ENCODE measurements at regions not wholly inside any gene's neighbourhood (a gene's known extent, or its start where the extent isn't known, plus 50 kb on each side); places are given as distances from the start of the nearest gene placed in this dataset.

- no peak for TF ChIP-seq TARDBP (IDR thresholded peaks at IDR 0.05)
- TF ChIP-seq SP1 (IDR thresholded peaks at IDR 0.05), result no peak
- TF ChIP-seq FOXK2 (IDR thresholded peaks at IDR 0.05), result no peak
- no peak for TF ChIP-seq LEF1 (IDR thresholded peaks at IDR 0.05; ENCODE audit: borderline replicate concordance)
- no peak for TF ChIP-seq ELF4 (IDR thresholded peaks at IDR 0.05)
- TF ChIP-seq FOXM1 (IDR thresholded peaks at IDR 0.05; ENCODE audit: borderline replicate concordance), result no peak
- no peak for TF ChIP-seq L3MBTL2 (conservative IDR thresholded peaks at IDR 0.05)
- TF ChIP-seq FOXA1 (IDR thresholded peaks at IDR 0.05), result no peak
- no peak for TF ChIP-seq PKNOX1 (IDR thresholded peaks at IDR 0.05)
- no peak for TF ChIP-seq HDGF (IDR thresholded peaks at IDR 0.05; ENCODE audit: borderline replicate concordance)
- TF ChIP-seq BHLHE40 (IDR thresholded peaks at IDR 0.05; ENCODE audit: borderline replicate concordance), result no peak
- TF ChIP-seq CTBP1 (IDR thresholded peaks at IDR 0.05; ENCODE audit: borderline replicate concordance), result no peak
- no peak for TF ChIP-seq NFRKB (IDR thresholded peaks at IDR 0.05)
- no peak for TF ChIP-seq ARNT (IDR thresholded peaks at IDR 0.05)
These were observed 113.7 kb upstream of the SMAD3 start for GRCh38 chr15:66951531-66952320.
